NCI-H1105 (cell line): ENCODE measurements at regions not wholly inside any gene's neighbourhood (a gene's known extent, or its start where the extent isn't known, plus 50 kb on each side); places are given as distances from the start of the nearest gene placed in this dataset.

Source experiments
- DNase-seq: peaks from one replicate; lab custom pipeline; 2025; lab: John Stamatoyannopoulos, UW

- DNase-seq = no peak
These were observed 250.9 kb upstream of the PBX1 start for GRCh38 chr1:164308101-164308500.

GRCh38 chr1:164310166-164310565 is 248.8 kb upstream of the PBX1 start:
- no peak for DNase-seq

- no peak for DNase-seq
These were observed 247.6 kb upstream of the PBX1 start for GRCh38 chr1:164311377-164311776.

- DNase-seq = no peak
These were observed 237.9 kb upstream of the PBX1 start for GRCh38 chr1:164320790-164321731.

- DNase-seq = no peak
These were observed 233.2 kb upstream of the PBX1 start for GRCh38 chr1:164325786-164326185.

GRCh38 chr1:164333387-164333786 is 225.6 kb upstream of the PBX1 start:
- DNase-seq = no peak

- DNase-seq = no peak
These were observed 221.6 kb upstream of the PBX1 start for GRCh38 chr1:164337394-164337793.

- DNase-seq = no peak
These were observed 221.1 kb upstream of the PBX1 start for GRCh38 chr1:164337885-164338284.

GRCh38 chr1:164343189-164343588 is 215.8 kb upstream of the PBX1 start:
- DNase-seq = no peak

GRCh38 chr1:164347980-164348379 is 211.0 kb upstream of the PBX1 start:
- DNase-seq = no peak

GRCh38 chr1:164356511-164356910 is 202.5 kb upstream of the PBX1 start:
- DNase-seq = no peak

- DNase-seq = no peak
These were observed 198.7 kb upstream of the PBX1 start for GRCh38 chr1:164360265-164360664.

GRCh38 chr1:164361927-164362326 is 197.1 kb upstream of the PBX1 start:
- no peak for DNase-seq

GRCh38 chr1:164363980-164364379 is 195.0 kb upstream of the PBX1 start:
- no peak for DNase-seq

- DNase-seq = no peak
These were observed 193.0 kb upstream of the PBX1 start for GRCh38 chr1:164366014-164366413.

GRCh38 chr1:164369698-164370365 is 189.2 kb upstream of the PBX1 start:
- no peak for DNase-seq

- DNase-seq = no peak
These were observed 178.1 kb upstream of the PBX1 start for GRCh38 chr1:164380893-164381292.

GRCh38 chr1:164382384-164382783 is 176.6 kb upstream of the PBX1 start:
- no peak for DNase-seq

GRCh38 chr1:164384262-164384661 is 174.7 kb upstream of the PBX1 start:
- DNase-seq = no peak

GRCh38 chr1:164417016-164417704 is 141.8 kb upstream of the PBX1 start:
- no peak for DNase-seq

- DNase-seq = no peak
These were observed 135.8 kb upstream of the PBX1 start for GRCh38 chr1:164423136-164423535.

GRCh38 chr1:164433141-164433817 is 125.7 kb upstream of the PBX1 start:
- DNase-seq = no peak
